ENCODE measurements at regions not wholly inside any gene's neighbourhood (a gene's known extent, or its start where the extent isn't known, plus 50 kb on each side); places are given as distances from the start of the nearest gene placed in this dataset.
"Not testable (repeated sequence)": the region's sequence is repeated elsewhere in the genome, so short reads cannot be mapped to it uniquely, and the experiment has no call there.

DNA sequence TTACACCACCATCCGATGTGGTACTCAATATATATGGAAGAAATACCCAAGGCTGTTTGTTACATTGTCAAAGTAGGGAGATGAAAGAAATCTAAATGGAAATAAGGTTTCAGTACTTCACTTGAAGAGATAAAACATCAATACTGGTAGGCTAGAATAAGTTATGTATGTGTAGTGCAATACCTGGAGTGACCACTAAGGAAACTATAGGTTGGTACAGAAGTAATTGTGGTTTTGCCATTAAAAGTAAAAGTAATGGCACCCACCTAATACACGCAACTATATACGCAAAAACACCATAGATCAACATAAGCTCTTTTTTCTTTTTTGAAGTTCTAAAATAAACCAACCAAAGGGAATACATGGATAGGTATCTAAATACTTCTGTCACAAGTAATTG lies 143.2 kb upstream of the KYNU start:
- TF ChIP-seq POLR2A (IDR thresholded peaks at IDR 0.05) (no peak), POLR2AphosphoS5 (IDR thresholded peaks at IDR 0.05) (no peak), EP300 (IDR thresholded peaks at IDR 0.05) (no peak)
- TF ChIP-seq, protein P1, sequence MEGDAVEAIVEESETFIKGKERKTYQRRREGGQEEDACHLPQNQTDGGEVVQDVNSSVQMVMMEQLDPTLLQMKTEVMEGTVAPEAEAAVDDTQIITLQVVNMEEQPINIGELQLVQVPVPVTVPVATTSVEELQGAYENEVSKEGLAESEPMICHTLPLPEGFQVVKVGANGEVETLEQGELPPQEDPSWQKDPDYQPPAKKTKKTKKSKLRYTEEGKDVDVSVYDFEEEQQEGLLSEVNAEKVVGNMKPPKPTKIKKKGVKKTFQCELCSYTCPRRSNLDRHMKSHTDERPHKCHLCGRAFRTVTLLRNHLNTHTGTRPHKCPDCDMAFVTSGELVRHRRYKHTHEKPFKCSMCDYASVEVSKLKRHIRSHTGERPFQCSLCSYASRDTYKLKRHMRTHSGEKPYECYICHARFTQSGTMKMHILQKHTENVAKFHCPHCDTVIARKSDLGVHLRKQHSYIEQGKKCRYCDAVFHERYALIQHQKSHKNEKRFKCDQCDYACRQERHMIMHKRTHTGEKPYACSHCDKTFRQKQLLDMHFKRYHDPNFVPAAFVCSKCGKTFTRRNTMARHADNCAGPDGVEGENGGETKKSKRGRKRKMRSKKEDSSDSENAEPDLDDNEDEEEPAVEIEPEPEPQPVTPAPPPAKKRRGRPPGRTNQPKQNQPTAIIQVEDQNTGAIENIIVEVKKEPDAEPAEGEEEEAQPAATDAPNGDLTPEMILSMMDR (IDR thresholded peaks at IDR 0.05): no peak
- Histone ChIP-seq H3K9me3 (peaks cover 0 to under 1% (median 0%) of the 10 kb centered on the region in 3 donors), H3K36me3 (no peaks in the 10 kb centered on the region), H3K4me3 (no peak overlapping the region), H3K27ac (no peak overlapping the region), H3K27me3 (no peaks in the 10 kb centered on the region), H3K4me1 (no peaks in the 10 kb centered on the region)
- ATAC-seq: no peak
- WGBS, 2 donors (ENCODE audit: low coverage in 1 of 2): 81 to 100% methylated on average over 2 to 3 of the region's 3 CpGs

DNA sequence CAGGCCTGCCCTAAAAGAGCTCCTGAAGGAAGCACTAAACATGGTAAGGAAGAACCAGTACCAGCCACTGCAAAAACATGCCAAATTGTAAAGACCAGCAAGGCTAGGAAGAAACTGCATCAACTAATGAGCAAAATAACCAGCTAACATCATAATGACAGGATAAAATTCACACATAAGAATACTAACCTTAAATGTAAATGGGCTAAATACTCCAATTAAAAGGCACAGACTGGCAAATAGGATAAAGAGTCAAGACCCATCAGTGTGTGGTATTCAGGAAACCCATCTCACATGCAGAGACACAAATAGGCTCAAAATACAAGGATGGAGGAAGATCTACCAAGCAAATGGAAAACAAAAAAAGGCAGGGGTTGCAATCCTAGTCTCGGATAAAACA lies 147.7 kb upstream of the KYNU start:
- WGBS, 2 donors (ENCODE audit: low coverage in 1 of 2): 100% methylated on average over 1 of the region's 1 CpG; no CpG with 5 or more reads in 1 of the 2 donors
- peaks cover 0 to 19% (median 0%) of the 10 kb centered on the region in 3 donors for H3K9me3 ChIP-seq
- not testable (repeated sequence) for H3K36me3 ChIP-seq, ATAC-seq, H3K27me3 ChIP-seq, H3K4me3 ChIP-seq, H3K4me1 ChIP-seq, H3K27ac ChIP-seq

- H3K36me3 ChIP-seq, H3K27me3 ChIP-seq, H3K27ac ChIP-seq, ATAC-seq, H3K4me3 ChIP-seq, H3K4me1 ChIP-seq: not testable (repeated sequence)
- H3K9me3 ChIP-seq: peaks cover 0 to 19% (median 0%) of the 10 kb centered on the region in 3 donors
- 80 to 89% methylated on average over 1 to 8 of the region's 17 CpGs for WGBS, 2 donors (ENCODE audit: low coverage in 1 of 2)
These were observed 149.5 kb upstream of the KYNU start for GRCh38 chr2:142727821-142728478.

GRCh38 chr2:142725386-142725785 lies 152.1 kb upstream of the KYNU start:
- WGBS, 2 donors (ENCODE audit: low coverage in 1 of 2): 88 to 91% methylated on average over 2 of the region's 2 CpGs
- Histone ChIP-seq H3K4me1 (no peaks in the 10 kb centered on the region), H3K27ac (no peak overlapping the region), H3K36me3 (no peaks in the 10 kb centered on the region), H3K9me3 (peaks cover 0 to 19% (median 0%) of the 10 kb centered on the region in 3 donors), H3K27me3 (no peaks in the 10 kb centered on the region), H3K4me3 (no peak overlapping the region)
- TF ChIP-seq POLR2AphosphoS5 (IDR thresholded peaks at IDR 0.05) (no peak), EP300 (IDR thresholded peaks at IDR 0.05) (no peak), POLR2A (IDR thresholded peaks at IDR 0.05) (no peak)
- TF ChIP-seq, protein P1 (IDR thresholded peaks at IDR 0.05): no peak
- ATAC-seq: no peak

- Histone ChIP-seq H3K4me1 (no peaks in the 10 kb centered on the region), H3K27ac (no peak overlapping the region), H3K9me3 (peaks cover 0 to 19% (median 0%) of the 10 kb centered on the region in 3 donors), H3K27me3 (no peaks in the 10 kb centered on the region), H3K4me3 (no peak overlapping the region), H3K36me3 (no peaks in the 10 kb centered on the region)
- 51 to 55% methylated on average over 2 of the region's 2 CpGs for WGBS, 2 donors (ENCODE audit: low coverage in 1 of 2)
- ATAC-seq: no peak
- TF ChIP-seq POLR2A (IDR thresholded peaks at IDR 0.05) (no peak), EP300 (IDR thresholded peaks at IDR 0.05) (no peak), POLR2AphosphoS5 (IDR thresholded peaks at IDR 0.05) (no peak)
- TF ChIP-seq, protein P1 (IDR thresholded peaks at IDR 0.05): no peak
These were observed 152.6 kb upstream of the KYNU start for GRCh38 chr2:142724713-142725349.

GRCh38 chr2:142724186-142724585 lies 153.3 kb upstream of the KYNU start:
- Histone ChIP-seq H3K27ac (no peak overlapping the region), H3K4me3 (no peak overlapping the region)

More at GRCh38 chr2:142724186-142724585, 153.3 kb upstream of the KYNU start:
- no peak for TF ChIP-seq EP300 (IDR thresholded peaks at IDR 0.05)
- no peak for TF ChIP-seq POLR2A (IDR thresholded peaks at IDR 0.05)
- TF ChIP-seq, protein P1 (IDR thresholded peaks at IDR 0.05): no peak
- TF ChIP-seq POLR2AphosphoS5 (IDR thresholded peaks at IDR 0.05): no peak
- H3K9me3 ChIP-seq: peaks cover 0 to 17% (median 0%) of the 10 kb centered on the region in 3 donors
- ATAC-seq: no peak
- no peaks in the 10 kb centered on the region for H3K4me1 ChIP-seq
- H3K27me3 ChIP-seq: no peaks in the 10 kb centered on the region
- H3K36me3 ChIP-seq: no peaks in the 10 kb centered on the region
